Cardiac septum (tissue), 1 donor: ENCODE measurements at regions not wholly inside any gene's neighbourhood (a gene's known extent, or its start where the extent isn't known, plus 50 kb on each side); places are given as distances from the start of the nearest gene placed in this dataset.
A peak's percentile ranks its signal among the peaks of the same experiment; 100 is the strongest.

Experiments used
- DNase-seq: peaks from one replicate; pipeline ENCODE4 v3.0.0-alpha.2; 2020; ENCODE audit warnings: low spot score
- intact Hi-C: fragments of 100-400 bp; cut with DNase I; formaldehyde crosslinking; loops from one replicate; pipeline ENCODE4 v1.14.0; 2022
- donor health status: DM: no; HTN: no; CAD: no.

DNA sequence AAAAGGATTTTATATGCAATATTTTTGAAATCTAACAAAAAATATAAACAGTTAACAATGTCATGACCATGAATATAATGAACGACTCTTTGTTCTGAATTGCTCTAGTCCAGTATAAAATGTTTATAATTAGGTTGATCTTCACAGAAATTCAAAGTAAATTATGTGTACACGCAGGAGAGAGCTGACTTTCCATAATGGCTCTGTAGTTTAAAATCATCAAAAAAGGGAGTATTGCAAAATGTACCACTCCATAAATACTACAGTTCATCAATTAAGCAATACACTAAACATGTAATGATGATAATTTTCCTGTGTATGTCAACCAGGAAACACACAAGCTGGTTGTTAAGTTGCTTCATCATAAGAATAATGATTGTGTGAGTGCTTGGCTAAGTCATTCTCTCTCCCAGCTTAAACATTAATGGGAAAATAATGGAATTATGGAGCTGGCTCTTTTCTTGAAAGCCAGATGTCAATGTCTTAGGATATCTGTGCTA, 189.5 kb upstream of the PLEKHG7 start:
- intact Hi-C loops, result no loop called here
- no peak for DNase-seq

- intact Hi-C loops, result no loop called here
- no peak for DNase-seq
Observed at GRCh38 chr12:92511786-92512185, 191.0 kb upstream of the PLEKHG7 start.

GRCh38 chr12:92509156-92509738, 193.5 kb upstream of the PLEKHG7 start:
- intact Hi-C loops, result no loop called here
- no peak for DNase-seq

DNA sequence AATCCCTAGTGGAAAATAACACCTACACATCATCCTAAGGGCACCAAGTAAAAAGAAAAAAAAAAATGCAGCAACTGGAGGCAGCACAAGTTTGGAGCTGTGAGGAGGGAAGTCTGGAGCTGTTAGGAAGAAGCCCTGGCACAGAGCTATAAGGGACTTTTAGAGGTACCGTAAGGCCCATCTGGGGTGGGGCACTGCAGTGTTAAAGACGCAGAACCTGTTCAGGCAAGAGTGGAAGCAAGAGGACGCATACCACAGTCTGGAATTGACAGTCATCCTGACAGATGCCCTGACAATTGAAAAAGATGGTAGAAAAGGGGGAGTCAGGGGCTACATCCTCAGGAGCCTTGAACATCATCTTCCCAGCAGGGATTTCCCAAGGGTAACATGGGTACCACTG, 195.9 kb upstream of the PLEKHG7 start:
- intact Hi-C loops, result no loop called here
- no peak for DNase-seq

- no peak for DNase-seq
- intact Hi-C loops, result no loop called here
Observed at GRCh38 chr12:92506460-92506859, 196.3 kb upstream of the PLEKHG7 start.

- peak; percentile 78 for DNase-seq
- intact Hi-C loops, result no loop called here
Observed at GRCh38 chr12:92505254-92506231, 197.2 kb upstream of the PLEKHG7 start.

DNA sequence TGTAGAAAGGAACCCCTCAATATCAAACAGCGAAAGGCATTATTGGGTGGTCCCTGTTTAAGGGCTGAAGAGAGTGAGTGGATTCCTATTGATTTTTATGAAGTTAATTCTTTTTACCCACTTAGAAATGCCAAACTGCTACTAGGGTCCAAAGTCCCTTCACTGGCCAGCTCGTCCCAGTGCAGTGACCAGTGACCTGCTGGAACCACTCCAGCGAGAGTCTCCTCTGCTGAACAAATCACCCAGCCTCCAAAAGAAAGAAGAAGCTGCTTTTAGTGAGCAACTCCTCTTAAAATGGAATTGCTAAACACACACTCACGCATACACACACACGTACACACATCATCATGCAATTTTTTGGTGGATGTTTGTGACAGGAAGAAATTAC, 198.2 kb upstream of the PLEKHG7 start:
- intact Hi-C loops, result no loop called here
- DNase-seq, result no peak

DNA sequence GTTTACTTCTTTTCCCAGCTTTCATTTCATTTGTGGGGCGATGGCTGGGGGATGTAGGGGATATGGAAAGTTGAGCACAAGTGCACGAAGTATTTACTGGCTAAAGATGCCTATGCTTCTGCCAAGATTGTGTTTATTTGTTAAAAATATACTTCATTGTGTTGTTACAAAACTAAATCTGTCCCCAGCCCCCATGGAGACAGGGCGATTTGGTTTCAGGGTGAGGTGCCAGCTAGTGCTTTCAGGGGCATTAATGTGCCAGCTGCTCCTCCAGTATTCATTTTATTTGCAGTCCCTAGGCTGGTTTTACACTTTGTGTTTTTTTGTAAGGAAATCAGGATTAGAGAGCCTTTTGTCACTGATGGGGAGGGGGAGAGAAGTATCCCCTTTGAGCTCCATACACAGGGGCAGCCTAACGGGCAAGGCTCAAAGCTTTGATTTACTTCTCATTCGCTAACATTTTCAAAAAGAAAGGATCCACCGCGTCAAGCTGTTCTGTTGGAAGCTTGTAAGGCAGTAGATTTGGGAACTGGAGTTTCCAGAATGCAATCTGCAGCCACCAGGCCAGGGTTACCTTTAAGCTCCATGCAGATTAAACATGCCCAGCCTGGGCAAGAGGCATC, 198.7 kb upstream of the PLEKHG7 start:
- DNase-seq, result no peak
- intact Hi-C loops, result no loop called here

DNA sequence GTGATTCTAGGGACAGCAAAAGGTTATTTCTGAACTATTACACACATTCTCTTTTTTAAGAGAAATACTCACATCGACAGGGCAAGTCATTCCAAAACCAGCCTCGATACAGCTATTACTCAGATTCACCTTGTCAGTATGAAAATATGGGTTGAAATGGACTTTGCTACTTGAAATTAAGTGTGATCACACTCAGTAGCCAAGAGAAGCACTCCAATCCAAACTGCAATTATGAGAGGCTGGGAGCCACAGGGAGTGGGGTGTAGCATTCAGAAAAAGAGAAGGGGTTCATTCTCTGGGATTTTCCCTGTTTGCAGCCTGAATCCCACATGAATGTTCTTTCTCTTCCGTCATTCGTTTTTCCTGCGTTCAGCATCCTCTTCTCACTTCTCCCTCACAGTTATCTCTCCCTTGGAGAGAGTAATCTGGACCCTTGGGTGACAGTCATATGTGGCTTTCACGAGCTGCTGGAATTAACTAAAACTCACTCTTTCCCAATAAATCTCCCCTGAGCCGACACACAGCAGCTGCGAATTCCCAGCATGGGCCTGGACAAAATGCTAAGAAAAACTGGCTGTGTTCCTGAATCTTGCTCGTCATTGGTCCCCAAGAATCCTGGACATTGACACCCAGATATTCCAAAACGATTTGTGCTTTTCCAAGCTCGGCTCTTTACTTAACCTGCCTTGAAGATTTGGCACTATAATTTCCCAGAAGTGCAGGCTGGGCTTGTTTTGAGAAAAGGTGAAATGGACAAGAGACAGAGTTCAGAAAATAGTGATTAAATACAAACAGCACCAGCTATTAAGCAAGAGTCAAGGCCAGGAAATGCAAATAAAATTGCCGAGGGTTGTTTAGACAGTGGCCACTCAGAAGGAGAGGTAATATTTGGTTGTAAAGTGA, 199.5 kb upstream of the PLEKHG7 start:
- no peak for DNase-seq

DNA sequence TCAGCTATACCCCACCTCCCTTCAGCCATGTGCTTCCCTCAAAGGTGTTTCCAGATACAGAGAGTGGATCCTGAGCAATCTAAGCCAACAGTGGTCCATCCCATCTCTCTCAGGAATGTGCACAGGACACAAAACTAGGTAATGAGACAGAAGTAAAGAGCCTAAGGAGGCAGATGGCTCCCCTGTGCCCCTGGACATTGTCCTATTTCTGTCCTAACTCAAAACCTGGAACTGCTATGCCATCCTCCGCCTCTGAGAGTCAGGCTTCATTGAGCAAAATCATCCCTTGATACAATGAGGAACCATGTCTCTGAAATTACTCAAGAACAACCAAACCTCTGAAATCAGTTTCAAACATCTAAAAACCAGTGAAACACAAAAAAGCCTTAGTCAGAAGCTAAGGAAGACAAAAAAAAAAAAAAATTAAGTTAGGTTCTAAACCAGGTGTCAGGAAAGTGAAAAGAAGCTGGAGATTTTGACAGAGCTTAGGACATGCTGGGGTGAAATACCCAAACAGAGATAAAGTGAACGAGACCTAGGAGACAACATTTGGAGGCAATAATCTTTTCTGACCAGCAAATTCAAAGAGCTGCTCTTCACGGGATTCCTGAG, 200.3 kb upstream of the PLEKHG7 start:
- DNase-seq, result no peak
- intact Hi-C loops, result no loop called here

More for the DNA sequence above, 199.5 kb upstream of the PLEKHG7 start:
- intact Hi-C loops, result no loop called here

DNA sequence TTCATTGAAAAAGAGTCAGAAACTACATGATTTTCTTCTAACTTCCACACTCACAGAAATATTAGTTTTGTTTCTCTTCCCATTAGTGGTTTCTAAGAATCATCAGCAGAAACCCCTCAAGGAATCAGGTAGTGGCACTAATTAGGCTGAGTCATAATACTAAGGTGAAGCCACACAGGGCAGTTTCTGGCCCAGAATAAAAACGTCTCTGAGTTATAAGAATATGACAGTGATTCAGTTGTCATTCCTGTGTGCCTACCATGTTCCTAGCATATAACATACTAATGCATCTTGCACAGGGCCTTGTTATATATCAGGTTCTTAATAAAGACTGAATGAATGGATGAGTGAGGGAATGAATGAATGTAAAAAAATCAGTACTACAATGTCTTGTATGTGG, 206.0 kb upstream of the PLEKHG7 start:
- DNase-seq, result no peak
- intact Hi-C loops, result no loop called here

DNA sequence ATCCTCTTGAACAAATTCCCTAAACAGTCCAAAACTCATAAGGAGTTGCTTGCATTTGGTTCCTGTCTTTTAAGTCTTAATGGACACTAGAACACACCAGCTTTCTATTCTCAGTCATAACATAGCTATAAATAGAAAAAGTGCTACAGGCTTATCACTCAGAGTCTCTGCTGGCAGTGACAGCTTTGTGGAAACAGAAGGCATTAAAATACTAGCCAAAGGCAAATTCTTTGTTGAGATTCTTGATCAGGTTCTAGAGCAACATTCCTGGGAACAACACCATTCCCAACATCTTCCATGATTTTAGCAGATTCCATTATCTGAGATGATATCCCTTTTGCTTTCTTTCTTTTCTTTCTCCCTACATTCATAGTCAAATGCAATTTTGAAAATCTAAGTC, 207.7 kb upstream of the PLEKHG7 start:
- intact Hi-C loops, result no loop called here
- DNase-seq, result no peak

DNA sequence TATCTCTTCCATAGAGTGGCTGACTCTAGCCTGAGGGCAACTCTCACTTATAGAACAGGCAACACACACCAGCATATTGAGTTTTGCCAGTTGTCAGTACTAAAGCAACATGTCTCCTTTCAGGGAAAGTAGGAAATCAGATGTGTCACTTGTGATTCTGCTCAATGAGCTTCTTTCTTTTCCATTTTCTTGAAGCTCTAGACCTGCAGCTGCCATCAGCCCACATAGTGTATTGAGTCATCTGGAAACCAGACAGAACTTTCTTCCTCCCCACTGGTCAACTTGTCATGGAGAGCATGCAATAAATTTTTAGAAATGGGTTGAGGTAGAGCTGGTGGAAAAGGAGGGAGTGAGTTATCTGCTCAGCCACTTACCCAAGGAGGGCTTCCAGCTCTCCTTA, 209.0 kb upstream of the PLEKHG7 start:
- DNase-seq, result no peak
- intact Hi-C loops, result no loop called here

- no peak for DNase-seq
- intact Hi-C loops, result no loop called here
Observed at GRCh38 chr12:92492995-92493394, 209.8 kb upstream of the PLEKHG7 start.

DNA sequence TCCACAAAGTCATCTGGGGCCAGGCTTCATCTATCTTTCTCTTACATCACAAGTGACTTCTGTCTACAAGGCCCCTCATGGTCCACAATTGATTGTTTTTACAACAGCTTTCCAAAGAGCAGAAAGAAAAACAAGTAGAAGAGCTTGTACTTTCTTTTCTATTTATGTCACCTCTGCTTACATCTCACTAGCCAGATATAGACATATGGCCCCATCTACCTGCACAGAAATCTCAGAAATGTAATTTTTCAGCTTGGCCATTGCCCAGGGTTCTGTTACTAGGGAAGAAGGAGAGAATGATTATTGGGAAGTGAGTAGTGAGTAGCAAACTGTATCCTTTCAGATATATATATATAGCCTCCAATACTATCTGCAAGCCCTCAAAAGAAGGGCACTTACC, 210.5 kb upstream of the PLEKHG7 start:
- intact Hi-C loops, result no loop called here

GRCh38 chr12:92489781-92490180, 213.0 kb upstream of the PLEKHG7 start:
- no peak for DNase-seq
- intact Hi-C loops, result no loop called here

More for the DNA sequence above, 210.5 kb upstream of the PLEKHG7 start:
- no peak for DNase-seq

DNA sequence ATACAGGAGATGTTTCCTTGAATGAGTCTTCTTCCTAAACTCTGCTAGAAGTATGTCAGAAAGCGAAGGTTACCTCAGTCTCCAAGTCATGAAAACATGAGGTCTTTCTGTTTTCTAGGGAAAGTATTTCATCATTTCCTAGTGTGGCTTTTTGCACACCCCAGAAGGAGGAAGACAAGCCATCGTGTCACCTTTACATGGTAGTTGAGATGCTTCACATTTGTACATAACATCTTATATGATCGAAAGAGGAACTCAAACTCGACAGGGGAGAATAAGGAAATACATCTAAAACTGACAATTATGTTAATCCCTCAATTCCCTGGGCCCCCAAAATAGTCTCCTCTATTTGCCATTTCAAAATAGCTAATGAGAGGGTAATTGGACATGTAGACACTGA, 214.1 kb upstream of the PLEKHG7 start:
- intact Hi-C loops, result no loop called here
- DNase-seq, result no peak

DNA sequence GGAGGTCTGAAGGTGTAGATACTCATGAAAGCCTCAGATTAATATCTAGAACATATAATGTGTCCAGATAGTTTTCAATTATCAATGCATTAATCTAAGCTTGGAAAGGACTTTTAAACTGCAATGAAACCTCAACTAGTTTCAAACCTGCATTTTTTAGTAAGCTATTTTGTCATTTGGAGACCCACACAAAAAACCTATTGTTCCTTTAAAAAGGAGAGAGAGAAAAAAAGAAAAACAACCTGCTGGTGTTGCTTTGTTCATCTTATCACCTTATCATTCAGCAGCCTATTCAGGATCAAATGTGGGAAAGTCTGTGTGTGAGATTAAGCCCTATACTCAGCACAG, 215.7 kb upstream of the PLEKHG7 start:
- intact Hi-C loops, result no loop called here

GRCh38 chr12:92486443-92487137, 216.2 kb upstream of the PLEKHG7 start:
- no peak for DNase-seq
- intact Hi-C loops, result no loop called here

More for the DNA sequence above, 215.7 kb upstream of the PLEKHG7 start:
- DNase-seq, result no peak
